ENCODE measurements at regions not wholly inside any gene's neighbourhood (a gene's known extent, or its start where the extent isn't known, plus 50 kb on each side); places are given as distances from the start of the nearest gene placed in this dataset.

- Histone ChIP-seq H3K4me3 (ENCODE audit: low read depth, low read length) (no peak overlapping the region), H3K36me3 (replicated peaks) (no peaks in the 10 kb centered on the region), H3K27ac (no peak overlapping the region), H3K27me3 (replicated peaks) (no peaks in the 10 kb centered on the region)
- in situ Hi-C loops (cut with HindIII; ENCODE audit: low pct_ligation_motif_present, low sequenced_read_pairs): no loop called here
- TF ChIP-seq, protein P1, sequence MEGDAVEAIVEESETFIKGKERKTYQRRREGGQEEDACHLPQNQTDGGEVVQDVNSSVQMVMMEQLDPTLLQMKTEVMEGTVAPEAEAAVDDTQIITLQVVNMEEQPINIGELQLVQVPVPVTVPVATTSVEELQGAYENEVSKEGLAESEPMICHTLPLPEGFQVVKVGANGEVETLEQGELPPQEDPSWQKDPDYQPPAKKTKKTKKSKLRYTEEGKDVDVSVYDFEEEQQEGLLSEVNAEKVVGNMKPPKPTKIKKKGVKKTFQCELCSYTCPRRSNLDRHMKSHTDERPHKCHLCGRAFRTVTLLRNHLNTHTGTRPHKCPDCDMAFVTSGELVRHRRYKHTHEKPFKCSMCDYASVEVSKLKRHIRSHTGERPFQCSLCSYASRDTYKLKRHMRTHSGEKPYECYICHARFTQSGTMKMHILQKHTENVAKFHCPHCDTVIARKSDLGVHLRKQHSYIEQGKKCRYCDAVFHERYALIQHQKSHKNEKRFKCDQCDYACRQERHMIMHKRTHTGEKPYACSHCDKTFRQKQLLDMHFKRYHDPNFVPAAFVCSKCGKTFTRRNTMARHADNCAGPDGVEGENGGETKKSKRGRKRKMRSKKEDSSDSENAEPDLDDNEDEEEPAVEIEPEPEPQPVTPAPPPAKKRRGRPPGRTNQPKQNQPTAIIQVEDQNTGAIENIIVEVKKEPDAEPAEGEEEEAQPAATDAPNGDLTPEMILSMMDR (IDR thresholded peaks at IDR 0.05; ENCODE audit: low read depth, low read length, missing control alignments): no peak
- DNase-seq: no peak
These were observed 299.2 kb upstream of the SKOR2 start for GRCh38 chr18:47550611-47551010.

GRCh38 chr18:47549021-47549540, 297.6 kb upstream of the SKOR2 start:
- Histone ChIP-seq H3K27ac (no peak overlapping the region), H3K4me3 (ENCODE audit: low read depth, low read length) (no peak overlapping the region), H3K27me3 (replicated peaks) (no peaks in the 10 kb centered on the region), H3K36me3 (replicated peaks) (no peaks in the 10 kb centered on the region)
- no peak for DNase-seq
- TF ChIP-seq, protein P1 (IDR thresholded peaks at IDR 0.05; ENCODE audit: low read depth, low read length, missing control alignments): no peak
- in situ Hi-C loops (cut with HindIII; ENCODE audit: low pct_ligation_motif_present, low sequenced_read_pairs): no loop called here

GRCh38 chr18:47547539-47548202, 296.2 kb upstream of the SKOR2 start:
- Histone ChIP-seq H3K4me3 (ENCODE audit: low read depth, low read length) (no peak overlapping the region), H3K27me3 (replicated peaks) (no peaks in the 10 kb centered on the region), H3K36me3 (replicated peaks) (no peaks in the 10 kb centered on the region), H3K27ac (no peak overlapping the region)
- no peak for DNase-seq
- in situ Hi-C loops (cut with HindIII; ENCODE audit: low pct_ligation_motif_present, low sequenced_read_pairs): no loop called here
- TF ChIP-seq, protein P1 (IDR thresholded peaks at IDR 0.05; ENCODE audit: low read depth, low read length, missing control alignments): no peak

DNA sequence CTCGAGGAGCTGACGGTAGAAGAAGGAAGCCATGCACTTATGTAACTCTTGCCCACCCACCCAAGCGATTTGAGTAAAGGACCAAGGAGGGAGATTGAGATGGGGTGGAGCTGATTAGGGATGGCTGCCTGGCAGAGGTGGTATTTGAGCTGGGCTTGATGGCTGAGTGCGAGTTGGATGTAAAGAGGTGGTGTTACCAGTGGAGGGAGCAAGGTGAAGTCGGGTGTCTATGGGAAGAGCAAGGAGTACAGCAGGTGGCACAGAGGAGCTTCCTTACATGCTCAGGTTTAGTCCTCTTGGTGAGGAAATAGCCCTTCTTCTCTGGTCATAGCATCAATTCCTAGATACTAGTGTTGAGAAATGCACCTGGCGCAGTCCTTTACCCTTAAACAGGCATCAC, 294.2 kb upstream of the SKOR2 start:
- no peak for DNase-seq
- TF ChIP-seq, protein P1 (IDR thresholded peaks at IDR 0.05; ENCODE audit: low read depth, low read length, missing control alignments): no peak
- H3K27ac ChIP-seq: no peak overlapping the region
- in situ Hi-C loops (cut with HindIII; ENCODE audit: low pct_ligation_motif_present, low sequenced_read_pairs): no loop called here
- no peak overlapping the region for H3K4me3 ChIP-seq (ENCODE audit: low read depth, low read length)
- H3K27me3 ChIP-seq (replicated peaks): no peaks in the 10 kb centered on the region
- no peaks in the 10 kb centered on the region for H3K36me3 ChIP-seq (replicated peaks)

DNA sequence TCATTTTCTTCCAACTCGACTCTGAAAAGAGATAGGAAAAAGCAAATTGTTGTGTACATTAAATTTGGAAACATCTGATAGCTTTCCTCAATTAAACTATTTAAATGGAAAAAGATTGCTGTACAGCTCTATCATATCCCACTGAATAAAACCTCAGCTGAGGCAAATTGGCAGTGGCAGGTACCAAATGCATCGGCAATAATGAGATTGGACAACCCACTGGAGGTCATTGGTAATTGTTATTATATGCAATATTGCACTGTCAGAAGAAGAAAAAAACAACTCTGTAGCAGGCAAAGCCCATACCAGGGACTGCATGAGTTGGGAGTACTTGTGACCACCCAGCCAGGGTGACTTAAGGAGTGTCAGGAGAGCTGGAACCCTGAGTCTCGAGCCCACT, 291.6 kb upstream of the SKOR2 start:
- TF ChIP-seq, protein P1 (IDR thresholded peaks at IDR 0.05; ENCODE audit: low read depth, low read length, missing control alignments): no peak
- Histone ChIP-seq H3K27me3 (replicated peaks) (no peaks in the 10 kb centered on the region), H3K27ac (no peak overlapping the region), H3K36me3 (replicated peaks) (no peaks in the 10 kb centered on the region), H3K4me3 (ENCODE audit: low read depth, low read length) (no peak overlapping the region)
- in situ Hi-C loops (cut with HindIII; ENCODE audit: low pct_ligation_motif_present, low sequenced_read_pairs): no loop called here
- DNase-seq: no peak

DNA sequence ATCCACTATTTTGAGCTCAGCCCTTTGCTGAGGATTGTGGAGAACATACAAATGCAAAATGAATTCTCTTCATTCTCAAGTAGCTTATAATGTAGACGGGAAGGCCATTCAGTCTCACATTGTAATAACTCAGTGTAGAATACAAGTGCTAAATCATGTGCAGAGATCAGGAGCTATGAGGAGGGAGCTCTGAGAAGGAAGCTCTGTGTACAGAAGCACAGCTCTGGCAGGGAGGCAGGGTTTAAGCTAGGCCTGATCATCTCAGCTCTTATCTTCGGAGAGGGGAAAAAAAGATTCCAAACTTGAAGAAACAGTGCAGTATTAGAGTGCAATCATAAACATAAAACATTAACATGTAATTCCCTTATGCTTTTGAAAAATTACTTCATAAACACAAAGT, 291.1 kb upstream of the SKOR2 start:
- no peaks in the 10 kb centered on the region for H3K36me3 ChIP-seq (replicated peaks)
- no peak overlapping the region for H3K4me3 ChIP-seq (ENCODE audit: low read depth, low read length)
- H3K27ac ChIP-seq: no peak overlapping the region
- TF ChIP-seq, protein P1 (IDR thresholded peaks at IDR 0.05; ENCODE audit: low read depth, low read length, missing control alignments): no peak
- no peaks in the 10 kb centered on the region for H3K27me3 ChIP-seq (replicated peaks)
- no peak for DNase-seq
- in situ Hi-C loops (cut with HindIII; ENCODE audit: low pct_ligation_motif_present, low sequenced_read_pairs): no loop called here
